GM19468 (cell line): ENCODE measurements at regions not wholly inside any gene's neighbourhood (a gene's known extent, or its start where the extent isn't known, plus 50 kb on each side); places are given as distances from the start of the nearest gene placed in this dataset.
"Not testable (repeated sequence)": the region's sequence is repeated elsewhere in the genome, so short reads cannot be mapped to it uniquely, and the experiment has no call there.

Source experiments
- ATAC-seq: cut with Tn5 transposase; IDR thresholded peaks from one replicate; pipeline ENCODE4 v1.9.1; 2021; ENCODE audit warnings: mild to moderate bottlenecking, moderate library complexity, moderate number of reproducible peaks; ENCODE audit not compliant: unreplicated experiment; ENCODE audit errors: extremely low read depth

GRCh38 chr2:156254637-156255067 lies 77.9 kb downstream of the NR4A2 start:
- not testable (repeated sequence) for ATAC-seq

GRCh38 chr2:156253765-156254164 lies 78.8 kb downstream of the NR4A2 start:
- no peak for ATAC-seq

- no peak for ATAC-seq
These were observed 89.6 kb downstream of the NR4A2 start for GRCh38 chr2:156242874-156243273.

- no peak for ATAC-seq
These were observed 95.0 kb downstream of the NR4A2 start for GRCh38 chr2:156237558-156237957.

GRCh38 chr2:156229724-156230362 lies 102.7 kb downstream of the NR4A2 start:
- no peak for ATAC-seq

GRCh38 chr2:156223328-156223727 lies 109.2 kb downstream of the NR4A2 start:
- ATAC-seq: not testable (repeated sequence)

GRCh38 chr2:156221703-156222102 lies 110.8 kb downstream of the NR4A2 start:
- no peak for ATAC-seq

GRCh38 chr2:156219491-156220100 lies 112.9 kb downstream of the NR4A2 start:
- ATAC-seq: no peak

GRCh38 chr2:156215656-156216055 lies 116.9 kb downstream of the NR4A2 start:
- ATAC-seq: no peak

GRCh38 chr2:156211318-156211717 lies 121.2 kb downstream of the NR4A2 start:
- ATAC-seq: no peak

- ATAC-seq: no peak
These were observed 126.2 kb downstream of the NR4A2 start for GRCh38 chr2:156206355-156206754.

GRCh38 chr2:156199588-156199987 lies 132.9 kb downstream of the NR4A2 start:
- no peak for ATAC-seq

- no peak for ATAC-seq
These were observed 136.5 kb downstream of the NR4A2 start for GRCh38 chr2:156196031-156196430.

- peak; percentile 48 for ATAC-seq
These were observed 140.1 kb downstream of the NR4A2 start for GRCh38 chr2:156192468-156192867.

- no peak for ATAC-seq
These were observed 141.0 kb downstream of the NR4A2 start for GRCh38 chr2:156191527-156191926.

GRCh38 chr2:156190517-156190916 lies 142.0 kb downstream of the NR4A2 start:
- no peak for ATAC-seq

GRCh38 chr2:156189584-156189983 lies 142.9 kb downstream of the NR4A2 start:
- no peak for ATAC-seq

- no peak for ATAC-seq
These were observed 143.4 kb downstream of the NR4A2 start for GRCh38 chr2:156189143-156189542.

- ATAC-seq: no peak
These were observed 150.4 kb downstream of the NR4A2 start for GRCh38 chr2:156182132-156182531.

GRCh38 chr2:156181208-156181607 lies 151.3 kb downstream of the NR4A2 start:
- no peak for ATAC-seq

GRCh38 chr2:156177654-156178053 lies 154.9 kb downstream of the NR4A2 start:
- ATAC-seq: no peak

- no peak for ATAC-seq
These were observed 156.6 kb downstream of the NR4A2 start for GRCh38 chr2:156175946-156176345.
